Pancreas (tissue), 10 donors: ENCODE measurements at regions not wholly inside any gene's neighbourhood (a gene's known extent, or its start where the extent isn't known, plus 50 kb on each side); places are given as distances from the start of the nearest gene placed in this dataset.
"Not testable (repeated sequence)": the region's sequence is repeated elsewhere in the genome, so short reads cannot be mapped to it uniquely, and the experiment has no call there.

Experiments
- ATAC-seq, 4 donors: fragments of 200-7000 bp; cut with Tn5 transposase; one replicate each; pipeline versions ENCODE4 v1.8.0 to v1.9.1; 2020; ENCODE audit warnings: mild to moderate bottlenecking in 4 of 4, moderate library complexity in 4 of 4
- DNase-seq, 6 donors: peaks; one replicate each; pipeline ENCODE4 v3.0.0-alpha.2; 2020
- FAIRE-seq: peaks from 2 replicates; lab custom pipeline; 2012; peaks lifted over from hg19 to GRCh38; lab: Jason Lieb, UNC
- H3K27ac ChIP-seq, 4 donors: fragments of 200-600 bp; sonication (generic); 1 replicate in 3 of 4; 2 replicates in 1 of 4; pipeline versions ENCODE4 v1.5.0 to v1.8.0; 2020
- H3K27me3 ChIP-seq, 4 donors: fragments of 200-600 bp; one replicate each; pipeline ENCODE4 v1.8.0; 2021
- H3K36me3 ChIP-seq, 3 donors: fragments of 200-600 bp; sonication (generic) in 1 of 3; one replicate each; pipeline versions ENCODE4 v1.5.0 to v1.8.0; 2020 to 2021
- H3K4me1 ChIP-seq, 3 donors: fragments of 200-600 bp; one replicate each; pipeline ENCODE4 v1.8.0; 2021
- H3K4me3 ChIP-seq, 4 donors: fragments of 200-600 bp; sonication (generic) in 2 of 4; one replicate each; pipeline versions ENCODE4 v1.5.0 to v1.8.0; 2020 to 2021
- H3K9me3 ChIP-seq, 4 donors: fragments of 200-600 bp; one replicate each; pipeline ENCODE4 v1.8.0; 2021
- CTCF ChIP-seq, 4 donors: fragments of 200-600 bp; sonication (generic) in 3 of 4; IDR thresholded peaks; one replicate each; pipeline versions ENCODE4 v1.5.0 to v1.8.0; 2021; ENCODE audit warnings: antibody characterized with exemption in 4 of 4
- WGBS, 2 donors: extraction: QIAGEN DNeasy Blood & Tissue Kit; methylation state at CpG; one replicate each; pipeline ENCODE4 v1.1.7; 2013; 5-methylcytosine and 5-hydroxymethylcytosine counted together
- intact Hi-C, 3 donors: fragments of 100-400 bp; cut with DNase I; formaldehyde crosslinking; loops; one replicate each; pipeline versions ENCODE4 v1.11.1 to v1.14.2; 2022
- donor health status: healthy with polysubstance abuse.
- donor health status: DM: no; HTN: no; CAD: no; lungs with moderate emphysema.
- donor health status: DM: no; HTN: no; CAD: no.
- donor health status: control.
- donor health status: control.
- donor health status: Bipolar disorder and iron deficiency.
- donor health status: DM: yes; HTN: yes; CAD: no.
- donor health status: DM: no; HTN: no; CAD: no.
- donor health status: DM: no; HTN: no; CAD: no.
- donor health status: DM: yes; HTN: yes; CAD: no.

- Histone ChIP-seq H3K4me3 (no peak overlapping the region), H3K27ac (no peak overlapping the region), H3K4me1 (no peaks in the 10 kb centered on the region), H3K36me3 (no peaks in the 10 kb centered on the region), H3K27me3 (no peaks in the 10 kb centered on the region), H3K9me3 (no peaks in the 10 kb centered on the region)
- no peak for FAIRE-seq
- 75 to 80% methylated on average over 10 of the region's 10 CpGs for WGBS, 2 donors
- no peak for ATAC-seq
- no peak for DNase-seq
- no peak for TF ChIP-seq CTCF (IDR thresholded peaks at IDR 0.05)
- intact Hi-C loops, result no loop called here
These were observed 224.9 kb upstream of the DTNBP1 start for GRCh38 chr6:15887491-15888461.

- TF ChIP-seq CTCF (IDR thresholded peaks at IDR 0.05), result no peak
- DNase-seq, result no peak
- Histone ChIP-seq H3K4me1 (no peaks in the 10 kb centered on the region), H3K36me3 (no peaks in the 10 kb centered on the region), H3K4me3 (no peak overlapping the region), H3K27ac (no peak overlapping the region), H3K27me3 (no peaks in the 10 kb centered on the region), H3K9me3 (no peaks in the 10 kb centered on the region)
- intact Hi-C loops, result no loop called here
- no peak for ATAC-seq
- no peak for FAIRE-seq
- 93 to 98% methylated on average over 5 of the region's 5 CpGs for WGBS, 2 donors
These were observed 222.8 kb upstream of the DTNBP1 start for GRCh38 chr6:15885624-15886023.

GRCh38 chr6:15883593-15883992 is 220.8 kb upstream of the DTNBP1 start:
- intact Hi-C loops, H3K4me3 ChIP-seq, H3K27ac ChIP-seq: not testable (repeated sequence)

GRCh38 chr6:15882915-15883314 is 220.1 kb upstream of the DTNBP1 start:
- Histone ChIP-seq H3K4me3 (no peak overlapping the region), H3K27ac (no peak overlapping the region), H3K27me3 (no peaks in the 10 kb centered on the region), H3K9me3 (no peaks in the 10 kb centered on the region), H3K36me3 (no peaks in the 10 kb centered on the region), H3K4me1 (no peaks in the 10 kb centered on the region)
- intact Hi-C loops, result no loop called here
- FAIRE-seq (no peak), ATAC-seq (no peak), DNase-seq (no peak)
- WGBS, 2 donors, result 80 to 88% methylated on average over 6 of the region's 6 CpGs
- no peak for TF ChIP-seq CTCF (IDR thresholded peaks at IDR 0.05)

More at GRCh38 chr6:15883593-15883992, 220.8 kb upstream of the DTNBP1 start:
- H3K36me3 ChIP-seq, DNase-seq, ATAC-seq, H3K27me3 ChIP-seq, H3K4me1 ChIP-seq, H3K9me3 ChIP-seq, FAIRE-seq: not testable (repeated sequence)
- WGBS, 2 donors, result 88 to 94% methylated on average over 10 of the region's 10 CpGs

- no peak overlapping the region for H3K27ac ChIP-seq
- WGBS, 2 donors, result 62 to 65% methylated on average over 4 of the region's 4 CpGs
- DNase-seq (no peak), ATAC-seq (no peak), FAIRE-seq (no peak)
- H3K4me1 ChIP-seq, result no peaks in the 10 kb centered on the region
- H3K27me3 ChIP-seq, result no peaks in the 10 kb centered on the region
- intact Hi-C loops, result no loop called here
- H3K4me3 ChIP-seq, result no peak overlapping the region
- H3K36me3 ChIP-seq, result no peaks in the 10 kb centered on the region
- H3K9me3 ChIP-seq, result no peaks in the 10 kb centered on the region
- no peak for TF ChIP-seq CTCF (IDR thresholded peaks at IDR 0.05)
These were observed 219.5 kb upstream of the DTNBP1 start for GRCh38 chr6:15882345-15882744.
